ENCODE measurements at regions not wholly inside any gene's neighbourhood (a gene's known extent, or its start where the extent isn't known, plus 50 kb on each side); places are given as distances from the start of the nearest gene placed in this dataset.

GRCh38 chr20:11200423-11200822 lies 526.6 kb upstream of the JAG1 start:
- H3K4me3 ChIP-seq (ENCODE audit: low read length), result no peak overlapping the region
- TF ChIP-seq, protein P1, sequence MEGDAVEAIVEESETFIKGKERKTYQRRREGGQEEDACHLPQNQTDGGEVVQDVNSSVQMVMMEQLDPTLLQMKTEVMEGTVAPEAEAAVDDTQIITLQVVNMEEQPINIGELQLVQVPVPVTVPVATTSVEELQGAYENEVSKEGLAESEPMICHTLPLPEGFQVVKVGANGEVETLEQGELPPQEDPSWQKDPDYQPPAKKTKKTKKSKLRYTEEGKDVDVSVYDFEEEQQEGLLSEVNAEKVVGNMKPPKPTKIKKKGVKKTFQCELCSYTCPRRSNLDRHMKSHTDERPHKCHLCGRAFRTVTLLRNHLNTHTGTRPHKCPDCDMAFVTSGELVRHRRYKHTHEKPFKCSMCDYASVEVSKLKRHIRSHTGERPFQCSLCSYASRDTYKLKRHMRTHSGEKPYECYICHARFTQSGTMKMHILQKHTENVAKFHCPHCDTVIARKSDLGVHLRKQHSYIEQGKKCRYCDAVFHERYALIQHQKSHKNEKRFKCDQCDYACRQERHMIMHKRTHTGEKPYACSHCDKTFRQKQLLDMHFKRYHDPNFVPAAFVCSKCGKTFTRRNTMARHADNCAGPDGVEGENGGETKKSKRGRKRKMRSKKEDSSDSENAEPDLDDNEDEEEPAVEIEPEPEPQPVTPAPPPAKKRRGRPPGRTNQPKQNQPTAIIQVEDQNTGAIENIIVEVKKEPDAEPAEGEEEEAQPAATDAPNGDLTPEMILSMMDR (conservative IDR thresholded peaks at IDR 0.05; ENCODE audit: low read depth, low read length), result no peak
- no peak for DNase-seq (ENCODE audit: low read depth)

DNA sequence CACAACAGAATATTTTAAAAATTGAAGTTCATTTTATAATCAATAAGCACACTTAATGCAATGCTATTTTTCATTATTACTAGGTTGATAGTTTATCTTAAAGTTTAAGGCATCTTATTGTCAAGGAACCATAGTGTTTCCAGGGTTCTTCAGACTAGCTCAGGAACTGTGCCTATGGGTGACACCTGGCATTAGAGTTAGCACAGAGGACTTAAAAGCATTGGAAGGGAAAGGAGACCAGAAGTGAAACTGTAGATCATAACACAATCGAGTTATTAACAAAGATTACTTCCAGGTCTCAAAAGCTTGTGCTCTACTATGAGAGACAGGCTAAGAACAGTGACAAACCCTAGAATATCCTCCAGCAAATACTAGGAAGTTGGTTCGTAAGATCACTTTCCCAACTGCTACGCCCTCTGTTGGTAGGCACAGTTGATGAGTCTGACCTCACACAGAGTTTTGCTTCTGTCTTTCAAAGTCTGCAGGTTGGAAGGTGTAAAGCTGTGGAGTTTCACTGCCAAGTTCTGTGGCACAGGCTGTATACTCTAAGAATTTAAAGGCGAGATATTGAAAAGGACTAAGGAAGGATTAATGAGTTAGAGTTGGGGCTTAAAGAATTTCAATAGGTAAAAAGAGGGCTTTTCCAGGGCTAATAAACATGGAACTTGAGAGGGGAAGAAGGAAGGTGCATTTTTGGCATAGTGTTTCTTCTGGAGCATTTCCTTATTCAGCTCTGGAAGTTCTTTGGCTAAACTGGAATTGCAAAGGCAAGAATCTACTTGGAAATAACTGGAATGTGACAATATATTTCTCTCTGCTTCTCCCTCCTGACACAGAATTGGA lies 531.3 kb upstream of the JAG1 start:
- TF ChIP-seq, protein P1 (conservative IDR thresholded peaks at IDR 0.05; ENCODE audit: low read depth, low read length), result peak; percentile 98
- DNase-seq (ENCODE audit: low read depth), result peak; percentile 54
- H3K4me3 ChIP-seq (ENCODE audit: low read length), result no peak overlapping the region

DNA sequence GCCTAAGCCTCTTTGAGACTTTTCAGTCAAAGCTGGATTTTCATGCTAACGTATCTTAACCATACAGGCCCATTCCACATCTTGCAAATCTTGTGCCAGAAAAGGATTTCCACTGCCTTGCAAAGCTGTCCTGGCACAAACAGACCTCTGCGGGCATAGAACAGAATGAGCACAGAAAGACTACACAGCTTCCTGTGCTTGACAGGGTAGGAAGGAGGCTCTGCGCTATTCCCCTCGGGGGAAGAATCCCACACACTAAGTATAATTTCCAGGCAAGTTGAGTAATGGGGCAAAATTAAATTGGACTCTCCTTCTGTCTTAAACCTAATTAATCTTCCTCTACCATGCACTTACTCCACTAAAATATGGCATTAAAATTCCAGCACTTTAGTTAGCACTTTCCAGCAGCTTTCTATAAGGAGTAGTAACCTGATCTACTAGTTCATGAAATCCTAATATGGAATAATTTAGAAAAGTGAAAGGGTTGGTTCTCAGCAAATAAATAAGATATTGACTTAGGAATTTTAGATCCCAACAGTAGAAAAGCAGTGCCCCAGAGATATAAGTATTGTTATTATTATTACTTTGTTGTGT lies 532.1 kb upstream of the JAG1 start:
- no peak overlapping the region for H3K4me3 ChIP-seq (ENCODE audit: low read length)
- no peak for DNase-seq (ENCODE audit: low read depth)
- TF ChIP-seq, protein P1 (conservative IDR thresholded peaks at IDR 0.05; ENCODE audit: low read depth, low read length), result no peak

DNA sequence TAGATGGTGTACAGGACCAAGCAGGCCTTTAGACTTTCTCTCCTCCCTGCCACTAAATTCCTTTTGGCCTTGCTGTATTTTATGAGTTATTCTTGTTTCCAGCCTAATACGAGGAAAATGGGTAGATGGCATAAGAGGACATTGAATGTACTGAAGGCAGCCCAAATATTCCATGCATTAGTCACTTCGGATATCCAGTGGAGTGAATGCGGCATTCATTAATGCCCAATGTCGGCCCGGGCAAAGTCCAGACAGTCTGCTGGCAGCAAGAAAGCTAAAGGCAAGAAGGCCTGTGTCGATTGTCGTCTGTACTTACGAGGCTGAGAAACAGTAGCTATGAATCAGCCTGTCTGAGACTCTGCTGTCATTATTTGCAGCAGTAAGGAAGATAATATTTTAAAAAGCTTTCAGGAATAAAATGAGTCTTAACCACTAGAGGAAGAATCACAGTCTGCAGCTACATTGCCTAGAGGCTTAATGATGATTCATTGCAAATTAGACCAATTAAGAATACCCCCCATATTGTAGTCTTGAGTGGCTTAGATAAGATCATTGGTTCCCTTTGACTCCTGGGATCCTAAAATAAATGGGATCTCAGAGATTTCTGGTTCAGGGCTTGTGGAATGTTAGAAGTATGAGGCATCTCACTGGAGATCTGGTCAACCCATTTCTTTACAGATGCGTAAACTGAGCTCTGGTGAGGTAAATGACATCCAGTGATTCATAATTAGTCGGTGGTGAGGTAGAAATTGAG lies 534.1 kb upstream of the JAG1 start:
- DNase-seq (ENCODE audit: low read depth), result peak; percentile 96
- TF ChIP-seq, protein P1 (conservative IDR thresholded peaks at IDR 0.05; ENCODE audit: low read depth, low read length), result peak; percentile 9
- no peak overlapping the region for H3K4me3 ChIP-seq (ENCODE audit: low read length)

GRCh38 chr20:11210611-11211010 lies 536.8 kb upstream of the JAG1 start:
- TF ChIP-seq, protein P1 (conservative IDR thresholded peaks at IDR 0.05; ENCODE audit: low read depth, low read length), result no peak
- H3K4me3 ChIP-seq (ENCODE audit: low read length), result no peak overlapping the region
- no peak for DNase-seq (ENCODE audit: low read depth)

DNA sequence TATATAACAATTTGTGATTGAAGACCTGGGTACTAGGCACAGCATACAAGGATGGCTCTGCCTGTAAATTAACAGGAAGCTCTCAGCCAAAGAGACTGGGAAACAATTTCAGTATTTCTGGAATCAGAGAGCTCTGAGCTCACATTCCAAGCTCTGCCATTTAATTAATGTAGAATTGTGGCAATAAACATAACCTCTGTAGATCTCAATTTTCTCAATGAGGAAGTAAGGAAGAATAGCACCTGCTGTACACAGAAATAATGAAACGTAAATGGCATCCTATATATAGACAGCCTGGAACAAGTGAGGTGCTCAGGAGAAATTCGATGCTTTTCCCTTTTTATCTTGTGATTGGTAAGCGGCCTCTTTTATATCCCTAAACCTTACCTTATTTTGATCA lies 538.5 kb upstream of the JAG1 start:
- no peak overlapping the region for H3K4me3 ChIP-seq (ENCODE audit: low read length)
- TF ChIP-seq, protein P1 (conservative IDR thresholded peaks at IDR 0.05; ENCODE audit: low read depth, low read length), result no peak
- no peak for DNase-seq (ENCODE audit: low read depth)
